ENCODE measurements at regions not wholly inside any gene's neighbourhood (a gene's known extent, or its start where the extent isn't known, plus 50 kb on each side); places are given as distances from the start of the nearest gene placed in this dataset.

- H3K14ac ChIP-seq (ENCODE audit: low read length in 2 of 2) = no peak overlapping the region
- no peaks in the 10 kb centered on the region for H3K4me1 ChIP-seq (ENCODE audit: control insufficient read depth, insufficient read depth, low read depth, low read length)
Measured at GRCh38 chr1:166282391-166283137, 115.8 kb upstream of the FAM78B start.

DNA sequence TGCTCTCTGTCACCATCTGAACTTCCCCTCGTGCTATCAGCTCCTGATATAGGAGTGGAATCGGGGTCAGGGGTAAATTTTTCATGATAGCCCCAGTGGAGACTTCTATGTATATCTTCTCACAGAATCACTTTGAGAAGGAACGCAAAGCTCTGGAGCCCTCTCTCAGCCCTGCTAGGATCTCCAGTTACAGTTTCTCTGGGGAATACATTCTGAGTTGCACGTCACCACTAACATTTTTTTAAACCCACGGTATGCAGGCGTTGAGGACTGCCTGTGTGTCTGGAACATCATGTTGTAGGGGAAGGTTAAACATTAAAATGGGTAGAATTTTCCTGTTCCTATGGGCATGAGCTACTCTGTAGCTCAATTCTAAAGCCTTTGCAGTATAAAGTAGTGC lies 116.4 kb upstream of the FAM78B start:
- no peak for DNase-seq
- WGBS = 83% methylated on average over 4 of the region's 6 CpGs

More at GRCh38 chr1:166282391-166283137, 115.8 kb upstream of the FAM78B start:
- Histone ChIP-seq H3K36me3 (ENCODE audit: control insufficient read depth in 1 of 2, insufficient read depth in 2 of 2, low read depth in 1 of 2, low read length in 2 of 2) (no peaks in the 10 kb centered on the region), H3K27me3 (ENCODE audit: control insufficient read depth in 1 of 2, insufficient read depth in 1 of 2, low read length in 2 of 2) (no peaks in the 10 kb centered on the region), H3K27ac (ENCODE audit: low read length, poor library complexity, severe bottlenecking) (no peak overlapping the region), H4K91ac (ENCODE audit: low read length) (no peak overlapping the region), H2BK120ac (ENCODE audit: low read depth, low read length) (no peak overlapping the region), H2AK5ac (ENCODE audit: low read length, severe bottlenecking) (no peak overlapping the region), H3K4me2 (ENCODE audit: low read length, poor library complexity, severe bottlenecking) (no peak overlapping the region), H3K9me3 (ENCODE audit: control insufficient read depth, low read length) (no peaks in the 10 kb centered on the region), H3K79me1 (replicated peaks; ENCODE audit: low read length, poor library complexity, severe bottlenecking) (no peaks in the 10 kb centered on the region), H2BK12ac (ENCODE audit: low read length in 2 of 2) (no peak overlapping the region), H3K18ac (ENCODE audit: low read depth in 1 of 2, low read length in 2 of 2) (no peak overlapping the region), H3K23ac (ENCODE audit: low read length in 2 of 2) (no peak overlapping the region), H3K4ac (ENCODE audit: low read depth in 1 of 2, low read length in 2 of 2) (no peak overlapping the region), H2AFZ (ENCODE audit: low read depth, low read length) (no peak overlapping the region), H4K8ac (ENCODE audit: low read length) (no peak overlapping the region), H3K9ac (ENCODE audit: low read length) (no peak overlapping the region), H2BK5ac (ENCODE audit: low read depth, low read length, poor library complexity, severe bottlenecking) (no peak overlapping the region), H3K4me3 (ENCODE audit: insufficient read depth in 1 of 2, low read depth in 1 of 2, low read length in 2 of 2) (no peak overlapping the region), H2BK15ac (ENCODE audit: low read depth, poor library complexity, severe bottlenecking) (no peak overlapping the region)
- DNase-seq = no peak
- WGBS = 79% methylated on average over 2 of the region's 3 CpGs

GRCh38 chr1:166283600-166283999 lies 116.8 kb upstream of the FAM78B start:
- Histone ChIP-seq H3K4me2 (ENCODE audit: low read length, poor library complexity, severe bottlenecking) (no peak overlapping the region), H3K36me3 (ENCODE audit: control insufficient read depth in 1 of 2, insufficient read depth in 2 of 2, low read depth in 1 of 2, low read length in 2 of 2) (no peaks in the 10 kb centered on the region), H2BK12ac (ENCODE audit: low read length in 2 of 2) (no peak overlapping the region), H3K18ac (ENCODE audit: low read depth in 1 of 2, low read length in 2 of 2) (no peak overlapping the region), H3K4me3 (ENCODE audit: insufficient read depth in 1 of 2, low read depth in 1 of 2, low read length in 2 of 2) (no peak overlapping the region), H3K27ac (ENCODE audit: low read length, poor library complexity, severe bottlenecking) (no peak overlapping the region), H3K23ac (ENCODE audit: low read length in 2 of 2) (no peak overlapping the region), H2BK15ac (ENCODE audit: low read depth, poor library complexity, severe bottlenecking) (no peak overlapping the region), H2BK120ac (ENCODE audit: low read depth, low read length) (no peak overlapping the region), H3K4ac (ENCODE audit: low read depth in 1 of 2, low read length in 2 of 2) (no peak overlapping the region), H3K9ac (ENCODE audit: low read length) (no peak overlapping the region), H3K27me3 (ENCODE audit: control insufficient read depth in 1 of 2, insufficient read depth in 1 of 2, low read length in 2 of 2) (no peaks in the 10 kb centered on the region), H2AK5ac (ENCODE audit: low read length, severe bottlenecking) (no peak overlapping the region), H3K14ac (ENCODE audit: low read length in 2 of 2) (no peak overlapping the region), H3K79me1 (replicated peaks; ENCODE audit: low read length, poor library complexity, severe bottlenecking) (no peaks in the 10 kb centered on the region), H4K8ac (ENCODE audit: low read length) (no peak overlapping the region), H2AFZ (ENCODE audit: low read depth, low read length) (no peak overlapping the region), H4K91ac (ENCODE audit: low read length) (no peak overlapping the region), H3K4me1 (ENCODE audit: control insufficient read depth, insufficient read depth, low read depth, low read length) (no peaks in the 10 kb centered on the region), H3K9me3 (ENCODE audit: control insufficient read depth, low read length) (no peaks in the 10 kb centered on the region), H2BK5ac (ENCODE audit: low read depth, low read length, poor library complexity, severe bottlenecking) (no peak overlapping the region)
- 82% methylated on average over 5 of the region's 5 CpGs for WGBS
- DNase-seq = no peak

More for the DNA sequence above, 116.4 kb upstream of the FAM78B start:
- H3K4me1 ChIP-seq (ENCODE audit: control insufficient read depth, insufficient read depth, low read depth, low read length) = no peaks in the 10 kb centered on the region
- H3K4me2 ChIP-seq (ENCODE audit: low read length, poor library complexity, severe bottlenecking) = no peak overlapping the region
- H2BK120ac ChIP-seq (ENCODE audit: low read depth, low read length) = no peak overlapping the region
- H3K4ac ChIP-seq (ENCODE audit: low read depth in 1 of 2, low read length in 2 of 2) = no peak overlapping the region
- no peak overlapping the region for H2BK5ac ChIP-seq (ENCODE audit: low read depth, low read length, poor library complexity, severe bottlenecking)
- H3K23ac ChIP-seq (ENCODE audit: low read length in 2 of 2) = no peak overlapping the region
- H3K4me3 ChIP-seq (ENCODE audit: insufficient read depth in 1 of 2, low read depth in 1 of 2, low read length in 2 of 2) = no peak overlapping the region
- H3K9me3 ChIP-seq (ENCODE audit: control insufficient read depth, low read length) = no peaks in the 10 kb centered on the region
- no peak overlapping the region for H2BK15ac ChIP-seq (ENCODE audit: low read depth, poor library complexity, severe bottlenecking)
- H3K36me3 ChIP-seq (ENCODE audit: control insufficient read depth in 1 of 2, insufficient read depth in 2 of 2, low read depth in 1 of 2, low read length in 2 of 2) = no peaks in the 10 kb centered on the region
- no peak overlapping the region for H3K18ac ChIP-seq (ENCODE audit: low read depth in 1 of 2, low read length in 2 of 2)
- no peak overlapping the region for H3K9ac ChIP-seq (ENCODE audit: low read length)
- H3K14ac ChIP-seq (ENCODE audit: low read length in 2 of 2) = no peak overlapping the region
- H4K8ac ChIP-seq (ENCODE audit: low read length) = no peak overlapping the region
- no peak overlapping the region for H2AFZ ChIP-seq (ENCODE audit: low read depth, low read length)
- H3K27ac ChIP-seq (ENCODE audit: low read length, poor library complexity, severe bottlenecking) = no peak overlapping the region
- no peaks in the 10 kb centered on the region for H3K79me1 ChIP-seq (replicated peaks; ENCODE audit: low read length, poor library complexity, severe bottlenecking)
- no peaks in the 10 kb centered on the region for H3K27me3 ChIP-seq (ENCODE audit: control insufficient read depth in 1 of 2, insufficient read depth in 1 of 2, low read length in 2 of 2)
- no peak overlapping the region for H2BK12ac ChIP-seq (ENCODE audit: low read length in 2 of 2)
- H2AK5ac ChIP-seq (ENCODE audit: low read length, severe bottlenecking) = no peak overlapping the region
- no peak overlapping the region for H4K91ac ChIP-seq (ENCODE audit: low read length)

DNA sequence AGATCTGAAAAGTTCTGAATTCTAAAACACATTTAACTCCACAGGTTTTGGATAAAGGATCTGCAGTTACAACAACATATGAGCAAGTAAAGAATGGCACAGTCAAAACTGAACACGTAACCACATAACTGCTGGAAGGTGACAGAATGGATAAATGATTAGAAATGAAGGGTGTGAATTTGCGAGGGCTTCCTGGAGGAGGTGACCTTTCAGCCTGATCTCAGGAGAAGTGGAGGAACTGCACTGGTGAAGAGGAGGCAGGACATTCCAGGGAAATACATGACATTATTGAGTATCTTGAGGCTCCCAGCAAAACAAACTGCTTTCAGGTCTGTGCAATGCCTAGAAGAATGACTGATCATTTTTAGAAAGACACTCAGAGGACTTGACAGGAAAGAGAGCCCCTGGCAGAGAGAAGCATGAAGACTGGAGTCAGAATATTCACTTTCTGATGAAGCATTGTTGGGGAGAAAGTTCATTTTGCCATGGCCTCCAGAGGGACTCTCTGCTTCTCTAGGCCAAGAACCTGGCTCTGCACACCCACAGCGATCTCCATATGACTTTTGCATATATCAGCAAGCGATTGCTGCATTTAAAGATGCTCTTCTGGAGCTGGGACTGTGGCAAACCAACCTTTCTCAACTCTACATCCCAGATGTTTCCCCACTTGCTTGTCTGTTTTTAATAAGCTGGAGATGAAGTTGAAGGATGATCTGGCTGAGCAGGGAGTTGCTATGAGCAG lies 122.7 kb upstream of the FAM78B start:
- Histone ChIP-seq H3K4me1 (ENCODE audit: control insufficient read depth, insufficient read depth, low read depth, low read length) (no peaks in the 10 kb centered on the region), H3K14ac (ENCODE audit: low read length in 2 of 2) (no peak overlapping the region), H3K4me3 (ENCODE audit: insufficient read depth in 1 of 2, low read depth in 1 of 2, low read length in 2 of 2) (no peak overlapping the region), H2AFZ (ENCODE audit: low read depth, low read length) (no peak overlapping the region), H2BK5ac (ENCODE audit: low read depth, low read length, poor library complexity, severe bottlenecking) (no peak overlapping the region), H3K27me3 (ENCODE audit: control insufficient read depth in 1 of 2, insufficient read depth in 1 of 2, low read length in 2 of 2) (peaks cover 0 to 3% of the 10 kb centered on the region in 2 experiments), H3K9ac (ENCODE audit: low read length) (no peak overlapping the region), H4K8ac (ENCODE audit: low read length) (no peak overlapping the region), H2AK5ac (ENCODE audit: low read length, severe bottlenecking) (no peak overlapping the region), H3K79me1 (replicated peaks; ENCODE audit: low read length, poor library complexity, severe bottlenecking) (no peaks in the 10 kb centered on the region), H3K36me3 (ENCODE audit: control insufficient read depth in 1 of 2, insufficient read depth in 2 of 2, low read depth in 1 of 2, low read length in 2 of 2) (no peaks in the 10 kb centered on the region), H3K4me2 (ENCODE audit: low read length, poor library complexity, severe bottlenecking) (no peak overlapping the region), H4K91ac (ENCODE audit: low read length) (no peak overlapping the region), H2BK15ac (ENCODE audit: low read depth, poor library complexity, severe bottlenecking) (no peak overlapping the region), H3K18ac (ENCODE audit: low read depth in 1 of 2, low read length in 2 of 2) (no peak overlapping the region), H3K4ac (ENCODE audit: low read depth in 1 of 2, low read length in 2 of 2) (no peak overlapping the region), H3K23ac (ENCODE audit: low read length in 2 of 2) (no peak overlapping the region), H3K27ac (ENCODE audit: low read length, poor library complexity, severe bottlenecking) (no peak overlapping the region), H3K9me3 (ENCODE audit: control insufficient read depth, low read length) (no peaks in the 10 kb centered on the region), H2BK12ac (ENCODE audit: low read length in 2 of 2) (no peak overlapping the region), H2BK120ac (ENCODE audit: low read depth, low read length) (no peak overlapping the region)
- DNase-seq = no peak
- WGBS = 85% methylated on average over 3 of the region's 4 CpGs

Measured in mesenchymal stem cell (in vitro differentiated cells and primary cell).